ENCODE measurements at regions not wholly inside any gene's neighbourhood (a gene's known extent, or its start where the extent isn't known, plus 50 kb on each side); places are given as distances from the start of the nearest gene placed in this dataset.

DNA sequence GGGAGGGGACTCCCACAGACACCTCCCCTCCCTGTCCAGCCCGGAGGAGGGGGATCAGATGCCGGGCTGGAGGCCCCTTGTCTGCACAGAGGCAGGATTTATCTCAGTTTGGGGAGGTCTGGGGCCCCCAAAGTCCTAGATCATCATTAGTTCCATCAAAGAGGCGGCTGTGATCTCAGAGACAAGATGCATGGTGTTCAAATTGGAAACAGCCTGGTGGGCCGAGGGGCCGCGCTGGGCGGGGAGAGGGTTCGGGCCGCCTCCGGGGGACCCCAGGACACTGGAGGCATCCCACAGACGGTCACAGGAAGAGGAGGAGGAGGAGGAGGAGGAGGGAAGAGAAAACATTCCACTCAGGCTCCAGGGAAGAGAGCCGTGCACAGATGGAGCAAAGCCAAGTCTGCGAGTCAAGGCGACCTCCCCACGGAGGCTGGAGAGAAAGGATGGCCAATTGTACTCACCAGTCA is 69.5 kb upstream of the CUX1 start:
- Histone ChIP-seq H3K9me3 (replicated peaks; ENCODE audit: control insufficient read depth, insufficient read depth, low read length) (no peaks in the 10 kb centered on the region), H3K27ac (ENCODE audit: control insufficient read depth, insufficient read depth) (no peak overlapping the region), H3K4me2 (ENCODE audit: control insufficient read depth, insufficient read depth) (no peak overlapping the region), H3K79me2 (ENCODE audit: control insufficient read depth, insufficient read depth, low read length) (no peaks in the 10 kb centered on the region), H2AFZ (ENCODE audit: control insufficient read depth, low read depth, low read length) (no peak overlapping the region), H3K4me3 (no peak overlapping the region), H3K27me3 (replicated peaks in 1 of 2; ENCODE audit: control insufficient read depth in 2 of 2, insufficient read depth in 2 of 2, low read length in 1 of 2) (no peaks in the 10 kb centered on the region), H3K4me1 (ENCODE audit: control insufficient read depth, insufficient read depth, low read length) (peaks cover 30% of the 10 kb centered on the region), H4K20me1 (ENCODE audit: control insufficient read depth, insufficient read depth) (no peaks in the 10 kb centered on the region), H3K36me3 (ENCODE audit: control insufficient read depth in 2 of 2, insufficient read depth in 2 of 2, low read length in 1 of 2) (no peaks in the 10 kb centered on the region), H3K9ac (ENCODE audit: control insufficient read depth, insufficient read depth, low read length) (no peak overlapping the region)
- 69% methylated on average over 15 of the region's 15 CpGs for WGBS (ENCODE audit: insufficient coverage, insufficient replicate concordance, low lambda C conversion rate, missing lambda C conversion rate)
- ChIA-PET CTCF (no interaction called here), RAD21 (ENCODE audit: unreplicated experiment) (interaction anchor here (1.0 kb wide), 1 partner anchor 145 kb away, joined by 3 read pairs; no protein-coding TSS in a partner anchor), POLR2A (no interaction called here), SMC1A (ENCODE audit: uncharacterized antibody, unreplicated experiment) (no interaction called here)
- DNase-seq (ENCODE audit: low read depth, low spot score) (no peak), ATAC-seq (no peak), FAIRE-seq (no peak)
- in situ Hi-C loops (cut with MboI) (loop anchor here (5.0 kb wide), 1 partner anchor 64 kb away; no protein-coding TSS in a partner anchor), intact Hi-C loops (cut with micrococcal nuclease; ENCODE audit: unreplicated experiment) (loop anchor here (10.0 kb wide), 1 partner anchor 207 kb away; no protein-coding TSS in a partner anchor)
- BruUV-seq (replicated peaks), result no TSS peak
- TF ChIP-seq NR2F1 (conservative IDR thresholded peaks at IDR 0.05), result no peak
- TF ChIP-seq, protein P1, sequence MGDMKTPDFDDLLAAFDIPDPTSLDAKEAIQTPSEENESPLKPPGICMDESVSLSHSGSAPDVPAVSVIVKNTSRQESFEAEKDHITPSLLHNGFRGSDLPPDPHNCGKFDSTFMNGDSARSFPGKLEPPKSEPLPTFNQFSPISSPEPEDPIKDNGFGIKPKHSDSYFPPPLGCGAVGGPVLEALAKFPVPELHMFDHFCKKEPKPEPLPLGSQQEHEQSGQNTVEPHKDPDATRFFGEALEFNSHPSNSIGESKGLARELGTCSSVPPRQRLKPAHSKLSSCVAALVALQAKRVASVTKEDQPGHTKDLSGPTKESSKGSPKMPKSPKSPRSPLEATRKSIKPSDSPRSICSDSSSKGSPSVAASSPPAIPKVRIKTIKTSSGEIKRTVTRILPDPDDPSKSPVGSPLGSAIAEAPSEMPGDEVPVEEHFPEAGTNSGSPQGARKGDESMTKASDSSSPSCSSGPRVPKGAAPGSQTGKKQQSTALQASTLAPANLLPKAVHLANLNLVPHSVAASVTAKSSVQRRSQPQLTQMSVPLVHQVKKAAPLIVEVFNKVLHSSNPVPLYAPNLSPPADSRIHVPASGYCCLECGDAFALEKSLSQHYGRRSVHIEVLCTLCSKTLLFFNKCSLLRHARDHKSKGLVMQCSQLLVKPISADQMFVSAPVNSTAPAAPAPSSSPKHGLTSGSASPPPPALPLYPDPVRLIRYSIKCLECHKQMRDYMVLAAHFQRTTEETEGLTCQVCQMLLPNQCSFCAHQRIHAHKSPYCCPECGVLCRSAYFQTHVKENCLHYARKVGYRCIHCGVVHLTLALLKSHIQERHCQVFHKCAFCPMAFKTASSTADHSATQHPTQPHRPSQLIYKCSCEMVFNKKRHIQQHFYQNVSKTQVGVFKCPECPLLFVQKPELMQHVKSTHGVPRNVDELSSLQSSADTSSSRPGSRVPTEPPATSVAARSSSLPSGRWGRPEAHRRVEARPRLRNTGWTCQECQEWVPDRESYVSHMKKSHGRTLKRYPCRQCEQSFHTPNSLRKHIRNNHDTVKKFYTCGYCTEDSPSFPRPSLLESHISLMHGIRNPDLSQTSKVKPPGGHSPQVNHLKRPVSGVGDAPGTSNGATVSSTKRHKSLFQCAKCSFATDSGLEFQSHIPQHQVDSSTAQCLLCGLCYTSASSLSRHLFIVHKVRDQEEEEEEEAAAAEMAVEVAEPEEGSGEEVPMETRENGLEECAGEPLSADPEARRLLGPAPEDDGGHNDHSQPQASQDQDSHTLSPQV (IDR thresholded peaks at IDR 0.05), result no peak
- no peak for TF ChIP-seq HDAC6 (IDR thresholded peaks at IDR 0.05; ENCODE audit: unreplicated experiment)
- no peak for TF ChIP-seq GABPA (IDR thresholded peaks at IDR 0.05; ENCODE audit: low read depth)
- no peak for TF ChIP-seq CBX5 (IDR thresholded peaks at IDR 0.05; ENCODE audit: low read depth)
- no peak for TF ChIP-seq ETV6 (conservative IDR thresholded peaks at IDR 0.05 in 1 of 2, IDR thresholded peaks at IDR 0.05 in 1 of 2; ENCODE audit: borderline replicate concordance in 1 of 2, low read depth in 1 of 2)
- no peak for TF ChIP-seq CREM (IDR thresholded peaks at IDR 0.05; ENCODE audit: low read depth)
- no peak for TF ChIP-seq TCF3 (IDR thresholded peaks at IDR 0.05; ENCODE audit: borderline replicate concordance, insufficient read depth, low read depth, low read length)
- TF ChIP-seq NFYA (IDR thresholded peaks at IDR 0.05; ENCODE audit: borderline replicate concordance, low read depth, low read length), result no peak
- no peak for TF ChIP-seq KDM1A (IDR thresholded peaks at IDR 0.05; ENCODE audit: borderline replicate concordance)
- no peak for TF ChIP-seq CBFB (IDR thresholded peaks at IDR 0.05; ENCODE audit: low read depth)
- TF ChIP-seq SMAD1 (IDR thresholded peaks at IDR 0.05; ENCODE audit: low read depth, partially characterized antibody), result no peak
- TF ChIP-seq, protein P2, sequence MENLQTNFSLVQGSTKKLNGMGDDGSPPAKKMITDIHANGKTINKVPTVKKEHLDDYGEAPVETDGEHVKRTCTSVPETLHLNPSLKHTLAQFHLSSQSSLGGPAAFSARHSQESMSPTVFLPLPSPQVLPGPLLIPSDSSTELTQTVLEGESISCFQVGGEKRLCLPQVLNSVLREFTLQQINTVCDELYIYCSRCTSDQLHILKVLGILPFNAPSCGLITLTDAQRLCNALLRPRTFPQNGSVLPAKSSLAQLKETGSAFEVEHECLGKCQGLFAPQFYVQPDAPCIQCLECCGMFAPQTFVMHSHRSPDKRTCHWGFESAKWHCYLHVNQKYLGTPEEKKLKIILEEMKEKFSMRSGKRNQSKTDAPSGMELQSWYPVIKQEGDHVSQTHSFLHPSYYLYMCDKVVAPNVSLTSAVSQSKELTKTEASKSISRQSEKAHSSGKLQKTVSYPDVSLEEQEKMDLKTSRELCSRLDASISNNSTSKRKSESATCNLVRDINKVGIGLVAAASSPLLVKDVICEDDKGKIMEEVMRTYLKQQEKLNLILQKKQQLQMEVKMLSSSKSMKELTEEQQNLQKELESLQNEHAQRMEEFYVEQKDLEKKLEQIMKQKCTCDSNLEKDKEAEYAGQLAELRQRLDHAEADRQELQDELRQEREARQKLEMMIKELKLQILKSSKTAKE (IDR thresholded peaks at IDR 0.05; ENCODE audit: low read depth, poor library complexity, severe bottlenecking), result no peak
- TF ChIP-seq SP1 (IDR thresholded peaks at IDR 0.05; ENCODE audit: low read depth, low read length), result no peak
- TF ChIP-seq, protein P3, sequence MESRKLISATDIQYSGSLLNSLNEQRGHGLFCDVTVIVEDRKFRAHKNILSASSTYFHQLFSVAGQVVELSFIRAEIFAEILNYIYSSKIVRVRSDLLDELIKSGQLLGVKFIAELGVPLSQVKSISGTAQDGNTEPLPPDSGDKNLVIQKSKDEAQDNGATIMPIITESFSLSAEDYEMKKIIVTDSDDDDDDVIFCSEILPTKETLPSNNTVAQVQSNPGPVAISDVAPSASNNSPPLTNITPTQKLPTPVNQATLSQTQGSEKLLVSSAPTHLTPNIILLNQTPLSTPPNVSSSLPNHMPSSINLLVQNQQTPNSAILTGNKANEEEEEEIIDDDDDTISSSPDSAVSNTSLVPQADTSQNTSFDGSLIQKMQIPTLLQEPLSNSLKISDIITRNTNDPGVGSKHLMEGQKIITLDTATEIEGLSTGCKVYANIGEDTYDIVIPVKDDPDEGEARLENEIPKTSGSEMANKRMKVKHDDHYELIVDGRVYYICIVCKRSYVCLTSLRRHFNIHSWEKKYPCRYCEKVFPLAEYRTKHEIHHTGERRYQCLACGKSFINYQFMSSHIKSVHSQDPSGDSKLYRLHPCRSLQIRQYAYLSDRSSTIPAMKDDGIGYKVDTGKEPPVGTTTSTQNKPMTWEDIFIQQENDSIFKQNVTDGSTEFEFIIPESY (IDR thresholded peaks at IDR 0.05), result no peak
